Gastrocnemius medialis (tissue), 4 donors: ENCODE measurements at regions not wholly inside any gene's neighbourhood (a gene's known extent, or its start where the extent isn't known, plus 50 kb on each side); places are given as distances from the start of the nearest gene placed in this dataset.

Experiments
- CTCF ChIP-seq, 5 experiments: fragments of 450-650 bp in 3 of 5; fragments of 200-600 bp in 2 of 5; sonication (generic) in 2 of 5; IDR thresholded peaks in 4 of 5; conservative IDR thresholded peaks in 1 of 5; 1 replicate in 4 of 5; 2 replicates in 1 of 5; pipeline ENCODE4 v1.5.1; 2016 to 2019; ENCODE audit warnings: antibody characterized with exemption in 5 of 5, mild to moderate bottlenecking in 3 of 5, moderate library complexity in 3 of 5
- POLR2A ChIP-seq, 2 donors: fragments of 450-650 bp; IDR thresholded peaks; one replicate each; pipeline ENCODE4 v1.6.1; 2017; ENCODE audit warnings: antibody characterized with exemption in 2 of 2, mild to moderate bottlenecking in 2 of 2, moderate library complexity in 2 of 2

DNA sequence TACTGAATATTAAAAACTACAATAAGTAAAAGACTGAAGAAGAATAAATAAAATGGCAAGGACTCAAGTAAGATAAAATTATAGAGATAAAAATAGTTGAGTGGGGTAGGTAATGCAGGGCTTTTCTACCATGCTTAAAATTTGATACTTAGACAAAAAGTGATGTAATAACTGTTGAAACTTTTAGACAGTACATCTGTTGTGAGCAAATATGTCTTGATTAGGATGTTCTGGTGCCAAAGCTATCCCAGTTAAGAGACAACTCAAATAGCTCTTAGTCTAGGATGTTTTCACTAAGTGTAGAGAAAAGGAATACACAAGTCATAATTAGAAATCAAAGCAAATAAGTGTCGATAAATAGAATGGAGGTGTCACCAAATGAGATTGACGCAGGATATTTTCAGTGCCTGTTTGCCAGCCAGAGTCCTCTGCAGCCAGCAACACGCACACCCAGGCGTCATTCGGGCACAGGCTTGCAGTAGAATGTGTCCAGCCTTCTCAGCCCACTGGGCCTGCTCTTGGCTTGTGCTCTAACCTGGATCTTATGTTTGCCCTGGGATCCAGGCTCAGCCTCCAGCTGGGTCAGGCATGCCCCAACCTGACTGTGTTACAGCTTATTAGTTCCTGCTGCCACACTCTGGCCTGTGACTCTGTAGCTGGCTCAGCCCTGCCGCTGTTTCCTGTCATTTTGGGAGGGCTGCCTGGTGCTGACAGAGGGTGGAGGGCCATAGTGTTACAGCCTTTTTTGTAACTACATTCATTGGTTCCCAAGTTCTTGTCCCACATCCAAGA lies 766.2 kb downstream of the PCDH17 start:
- TF ChIP-seq CTCF (IDR thresholded peaks at IDR 0.05 in 4 of 5, conservative IDR thresholded peaks at IDR 0.05 in 1 of 5) (no peak), POLR2A (IDR thresholded peaks at IDR 0.05) (no peak)
